ENCODE measurements at regions not wholly inside any gene's neighbourhood (a gene's known extent, or its start where the extent isn't known, plus 50 kb on each side); places are given as distances from the start of the nearest gene placed in this dataset.

- Histone ChIP-seq H3K36me3 (no peaks in the 10 kb centered on the region), H3K4me3 (no peak overlapping the region), H3K27me3 (no peaks in the 10 kb centered on the region), H3K27ac (no peak overlapping the region), H3K4me1 (no peaks in the 10 kb centered on the region), H3K9me3 (no peaks in the 10 kb centered on the region)
- ATAC-seq (ENCODE audit: low FRiP score in 2 of 2) (no peak), DNase-seq (no peak)
- TF ChIP-seq POLR2A (IDR thresholded peaks at IDR 0.05) (no peak), EP300 (IDR thresholded peaks at IDR 0.05) (no peak), POLR2AphosphoS5 (IDR thresholded peaks at IDR 0.05) (no peak), CTCF (IDR thresholded peaks at IDR 0.05) (no peak)
- 70 to 80% methylated on average over 2 of the region's 2 CpGs for WGBS, 2 donors
These were observed 56.2 kb downstream of the PABPC4L start for GRCh38 chr4:134145369-134145768.

GRCh38 chr4:134144337-134144736 lies 57.3 kb downstream of the PABPC4L start:
- Histone ChIP-seq H3K27me3 (no peaks in the 10 kb centered on the region), H3K27ac (no peak overlapping the region), H3K9me3 (no peaks in the 10 kb centered on the region), H3K4me1 (no peaks in the 10 kb centered on the region), H3K36me3 (no peaks in the 10 kb centered on the region), H3K4me3 (no peak overlapping the region)
- no peak for ATAC-seq (ENCODE audit: low FRiP score in 2 of 2)
- TF ChIP-seq CTCF (IDR thresholded peaks at IDR 0.05) (no peak), POLR2AphosphoS5 (IDR thresholded peaks at IDR 0.05) (no peak), POLR2A (IDR thresholded peaks at IDR 0.05) (no peak), EP300 (IDR thresholded peaks at IDR 0.05) (no peak)
- no peak for DNase-seq
- 73 to 74% methylated on average over 2 of the region's 2 CpGs for WGBS, 2 donors

GRCh38 chr4:134141728-134142127 lies 59.9 kb downstream of the PABPC4L start:
- H3K27ac ChIP-seq = no peak overlapping the region
- H3K27me3 ChIP-seq = no peaks in the 10 kb centered on the region
- ATAC-seq (ENCODE audit: low FRiP score in 2 of 2) (no peak), DNase-seq (no peak)
- no peaks in the 10 kb centered on the region for H3K36me3 ChIP-seq
- WGBS, 2 donors = 84 to 89% methylated on average over 2 of the region's 2 CpGs
- H3K4me3 ChIP-seq = no peak overlapping the region
- no peak for TF ChIP-seq POLR2AphosphoS5 (IDR thresholded peaks at IDR 0.05)
- TF ChIP-seq CTCF (IDR thresholded peaks at IDR 0.05) = no peak
- TF ChIP-seq EP300 (IDR thresholded peaks at IDR 0.05) = no peak
- no peak for TF ChIP-seq POLR2A (IDR thresholded peaks at IDR 0.05)
- H3K9me3 ChIP-seq = no peaks in the 10 kb centered on the region
- no peaks in the 10 kb centered on the region for H3K4me1 ChIP-seq

GRCh38 chr4:134139188-134139587 lies 62.4 kb downstream of the PABPC4L start:
- TF ChIP-seq POLR2A (IDR thresholded peaks at IDR 0.05) = no peak
- TF ChIP-seq CTCF (IDR thresholded peaks at IDR 0.05) = no peak
- TF ChIP-seq POLR2AphosphoS5 (IDR thresholded peaks at IDR 0.05) = no peak
- TF ChIP-seq EP300 (IDR thresholded peaks at IDR 0.05) = no peak
- DNase-seq (no peak), ATAC-seq (ENCODE audit: low FRiP score in 2 of 2) (no peak)
- no peaks in the 10 kb centered on the region for H3K27me3 ChIP-seq
- no peaks in the 10 kb centered on the region for H3K4me1 ChIP-seq
- H3K36me3 ChIP-seq = no peaks in the 10 kb centered on the region
- no peaks in the 10 kb centered on the region for H3K9me3 ChIP-seq
- WGBS, 2 donors = 63 to 71% methylated on average over 1 of the region's 1 CpG
- H3K27ac ChIP-seq = no peak overlapping the region
- no peak overlapping the region for H3K4me3 ChIP-seq

- ATAC-seq (ENCODE audit: low FRiP score in 2 of 2) = no peak
These were observed 69.4 kb downstream of the PABPC4L start for GRCh38 chr4:134132086-134132783.

More at GRCh38 chr4:134132086-134132783, 69.4 kb downstream of the PABPC4L start:
- TF ChIP-seq EP300 (IDR thresholded peaks at IDR 0.05) = no peak
- 92 to 93% methylated on average over 3 of the region's 3 CpGs for WGBS, 2 donors
- Histone ChIP-seq H3K9me3 (no peaks in the 10 kb centered on the region), H3K27me3 (no peaks in the 10 kb centered on the region), H3K4me3 (no peak overlapping the region), H3K27ac (no peak overlapping the region), H3K36me3 (no peaks in the 10 kb centered on the region), H3K4me1 (no peaks in the 10 kb centered on the region)
- DNase-seq = no peak

All from upper lobe of left lung (tissue), 6 donors.